ENCODE measurements at regions not wholly inside any gene's neighbourhood (a gene's known extent, or its start where the extent isn't known, plus 50 kb on each side); places are given as distances from the start of the nearest gene placed in this dataset.

- H3K27me3 ChIP-seq (replicated peaks in 2 of 5; ENCODE audit: control insufficient read depth in 4 of 5, insufficient read depth in 5 of 5, low read length in 4 of 5), result peaks cover 0 to 8% (median 0%) of the 10 kb centered on the region in 5 experiments
- H3K4me3 ChIP-seq (ENCODE audit: control insufficient read depth in 1 of 7, extremely low read depth in 1 of 7, insufficient read depth in 4 of 7, low read depth in 2 of 7, low read length in 6 of 7), result no peak overlapping the region
- WGBS (ENCODE audit: insufficient coverage), result no CpG with 5 or more reads among the region's 2 CpGs
- H3K27ac ChIP-seq (ENCODE audit: insufficient read depth in 1 of 2, low read depth in 1 of 2, low read length in 2 of 2, poor library complexity in 1 of 2, severe bottlenecking in 2 of 2), result no peak overlapping the region
- H3K4me1 ChIP-seq (ENCODE audit: control extremely low read depth in 1 of 4, control insufficient read depth in 4 of 4, insufficient read depth in 4 of 4, low read length in 3 of 4), result no peaks in the 10 kb centered on the region
- ChIA-PET POLR2A (no interaction called here), CTCF (no interaction called here)
- peaks cover 0 to 13% (median 7%) of the 10 kb centered on the region in 5 experiments for H3K9me3 ChIP-seq (ENCODE audit: control extremely low read depth in 1 of 5, control insufficient read depth in 4 of 5, insufficient read depth in 2 of 5, low read depth in 1 of 5, low read length in 4 of 5)
- peak in 1 of 3 donors; percentile 9 for DNase-seq
- H3K36me3 ChIP-seq (ENCODE audit: control insufficient read depth in 4 of 4, insufficient read depth in 4 of 4, low read length in 3 of 4), result no peaks in the 10 kb centered on the region
Measured at GRCh38 chr5:142486581-142486980, 161.8 kb upstream of the SPRY4 start.

- Histone ChIP-seq H3K4me1 (ENCODE audit: control extremely low read depth in 1 of 4, control insufficient read depth in 4 of 4, insufficient read depth in 4 of 4, low read length in 3 of 4) (no peaks in the 10 kb centered on the region), H3K27ac (ENCODE audit: insufficient read depth in 1 of 2, low read depth in 1 of 2, low read length in 2 of 2, poor library complexity in 1 of 2, severe bottlenecking in 2 of 2) (no peak overlapping the region), H3K27me3 (replicated peaks in 2 of 5; ENCODE audit: control insufficient read depth in 4 of 5, insufficient read depth in 5 of 5, low read length in 4 of 5) (peaks cover 0 to 8% (median 0%) of the 10 kb centered on the region in 5 experiments), H3K9me3 (ENCODE audit: control extremely low read depth in 1 of 5, control insufficient read depth in 4 of 5, insufficient read depth in 2 of 5, low read depth in 1 of 5, low read length in 4 of 5) (peaks cover 0 to 13% (median 7%) of the 10 kb centered on the region in 5 experiments), H3K36me3 (ENCODE audit: control insufficient read depth in 4 of 4, insufficient read depth in 4 of 4, low read length in 3 of 4) (no peaks in the 10 kb centered on the region), H3K4me3 (ENCODE audit: control insufficient read depth in 1 of 7, extremely low read depth in 1 of 7, insufficient read depth in 4 of 7, low read depth in 2 of 7, low read length in 6 of 7) (no peak overlapping the region)
- DNase-seq, result no peak
- CTCF ChIA-PET, result no interaction called here
- POLR2A ChIA-PET, result no interaction called here
- 94% methylated on average over 1 of the region's 2 CpGs for WGBS (ENCODE audit: insufficient coverage)
Measured at GRCh38 chr5:142486020-142486419, 161.2 kb upstream of the SPRY4 start.

- H3K4me1 ChIP-seq (ENCODE audit: control extremely low read depth in 1 of 4, control insufficient read depth in 4 of 4, insufficient read depth in 4 of 4, low read length in 3 of 4), result no peaks in the 10 kb centered on the region
- CTCF ChIA-PET, result no interaction called here
- peaks cover 0 to 13% (median 7%) of the 10 kb centered on the region in 5 experiments for H3K9me3 ChIP-seq (ENCODE audit: control extremely low read depth in 1 of 5, control insufficient read depth in 4 of 5, insufficient read depth in 2 of 5, low read depth in 1 of 5, low read length in 4 of 5)
- no peak overlapping the region for H3K4me3 ChIP-seq (ENCODE audit: control insufficient read depth in 1 of 7, extremely low read depth in 1 of 7, insufficient read depth in 4 of 7, low read depth in 2 of 7, low read length in 6 of 7)
- 92% methylated on average over 1 of the region's 2 CpGs for WGBS (ENCODE audit: insufficient coverage)
- no peak for DNase-seq
- H3K36me3 ChIP-seq (ENCODE audit: control insufficient read depth in 4 of 4, insufficient read depth in 4 of 4, low read length in 3 of 4), result no peaks in the 10 kb centered on the region
- POLR2A ChIA-PET, result no interaction called here
- peaks cover 0 to 8% (median 0%) of the 10 kb centered on the region in 5 experiments for H3K27me3 ChIP-seq (replicated peaks in 2 of 5; ENCODE audit: control insufficient read depth in 4 of 5, insufficient read depth in 5 of 5, low read length in 4 of 5)
- H3K27ac ChIP-seq (ENCODE audit: insufficient read depth in 1 of 2, low read depth in 1 of 2, low read length in 2 of 2, poor library complexity in 1 of 2, severe bottlenecking in 2 of 2), result no peak overlapping the region
Measured at GRCh38 chr5:142484821-142485387, 160.1 kb upstream of the SPRY4 start.

- Histone ChIP-seq H3K9me3 (ENCODE audit: control extremely low read depth in 1 of 5, control insufficient read depth in 4 of 5, insufficient read depth in 2 of 5, low read depth in 1 of 5, low read length in 4 of 5) (peaks cover 0 to 25% (median 17%) of the 10 kb centered on the region in 5 experiments), H3K36me3 (ENCODE audit: control insufficient read depth in 4 of 4, insufficient read depth in 4 of 4, low read length in 3 of 4) (no peaks in the 10 kb centered on the region), H3K27me3 (replicated peaks in 2 of 5; ENCODE audit: control insufficient read depth in 4 of 5, insufficient read depth in 5 of 5, low read length in 4 of 5) (peaks cover 0 to 18% (median 0%) of the 10 kb centered on the region in 5 experiments), H3K27ac (ENCODE audit: insufficient read depth in 1 of 2, low read depth in 1 of 2, low read length in 2 of 2, poor library complexity in 1 of 2, severe bottlenecking in 2 of 2) (no peak overlapping the region), H3K4me1 (ENCODE audit: control extremely low read depth in 1 of 4, control insufficient read depth in 4 of 4, insufficient read depth in 4 of 4, low read length in 3 of 4) (no peaks in the 10 kb centered on the region), H3K4me3 (ENCODE audit: control insufficient read depth in 1 of 7, extremely low read depth in 1 of 7, insufficient read depth in 4 of 7, low read depth in 2 of 7, low read length in 6 of 7) (no peak overlapping the region)
- DNase-seq, result no peak
- ChIA-PET POLR2A (no interaction called here), CTCF (no interaction called here)
- no CpG with 5 or more reads among the region's 2 CpGs for WGBS (ENCODE audit: insufficient coverage)
Measured at GRCh38 chr5:142482207-142482606, 157.4 kb upstream of the SPRY4 start.

DNA sequence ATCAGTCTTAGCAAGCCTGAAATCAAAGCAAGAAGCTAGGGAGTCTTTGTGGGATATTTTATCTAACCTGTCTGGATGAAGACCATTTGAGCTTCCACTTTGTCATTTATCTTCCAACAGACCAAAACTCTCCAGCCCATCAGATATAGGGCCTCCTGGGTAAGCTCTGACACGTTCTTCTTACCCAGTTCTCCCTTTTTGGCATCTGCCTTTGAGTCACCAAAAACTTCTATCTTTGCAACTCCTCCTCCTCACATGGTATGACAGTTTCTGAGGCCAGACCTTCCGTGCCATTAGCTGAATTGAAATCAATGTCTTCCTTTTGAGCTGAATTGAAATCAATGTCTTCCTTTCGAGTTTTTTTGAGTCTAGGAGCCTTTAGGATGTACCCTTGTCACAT, 156.6 kb upstream of the SPRY4 start:
- CTCF ChIA-PET, result interaction anchor here (0.9 kb wide), 1 partner anchor 218 kb away, joined by 3 read pairs; no protein-coding TSS in a partner anchor

GRCh38 chr5:142479854-142480519, 155.2 kb upstream of the SPRY4 start:
- ChIA-PET CTCF (no interaction called here), POLR2A (interaction anchor here (0.5 kb wide), 1 partner anchor 61 kb away, joined by 4 read pairs; no protein-coding TSS in a partner anchor)
- peaks cover 0 to 12% (median 0%) of the 10 kb centered on the region in 5 experiments for H3K27me3 ChIP-seq (replicated peaks in 2 of 5; ENCODE audit: control insufficient read depth in 4 of 5, insufficient read depth in 5 of 5, low read length in 4 of 5)
- H3K27ac ChIP-seq (ENCODE audit: insufficient read depth in 1 of 2, low read depth in 1 of 2, low read length in 2 of 2, poor library complexity in 1 of 2, severe bottlenecking in 2 of 2), result no peak overlapping the region
- peaks cover 0 to 17% (median 12%) of the 10 kb centered on the region in 5 experiments for H3K9me3 ChIP-seq (ENCODE audit: control extremely low read depth in 1 of 5, control insufficient read depth in 4 of 5, insufficient read depth in 2 of 5, low read depth in 1 of 5, low read length in 4 of 5)
- no peak overlapping the region for H3K4me3 ChIP-seq (ENCODE audit: control insufficient read depth in 1 of 7, extremely low read depth in 1 of 7, insufficient read depth in 4 of 7, low read depth in 2 of 7, low read length in 6 of 7)
- DNase-seq, result no peak
- H3K36me3 ChIP-seq (ENCODE audit: control insufficient read depth in 4 of 4, insufficient read depth in 4 of 4, low read length in 3 of 4), result no peaks in the 10 kb centered on the region
- WGBS (ENCODE audit: insufficient coverage), result 50% methylated on average over 1 of the region's 3 CpGs
- no peaks in the 10 kb centered on the region for H3K4me1 ChIP-seq (ENCODE audit: control extremely low read depth in 1 of 4, control insufficient read depth in 4 of 4, insufficient read depth in 4 of 4, low read length in 3 of 4)

More for the DNA sequence above, 156.6 kb upstream of the SPRY4 start:
- POLR2A ChIA-PET, result no interaction called here
- H3K27ac ChIP-seq (ENCODE audit: insufficient read depth in 1 of 2, low read depth in 1 of 2, low read length in 2 of 2, poor library complexity in 1 of 2, severe bottlenecking in 2 of 2), result no peak overlapping the region
- no peaks in the 10 kb centered on the region for H3K36me3 ChIP-seq (ENCODE audit: control insufficient read depth in 4 of 4, insufficient read depth in 4 of 4, low read length in 3 of 4)
- no peak for DNase-seq
- WGBS (ENCODE audit: insufficient coverage), result 82% methylated on average over 2 of the region's 3 CpGs
- no peaks in the 10 kb centered on the region for H3K4me1 ChIP-seq (ENCODE audit: control extremely low read depth in 1 of 4, control insufficient read depth in 4 of 4, insufficient read depth in 4 of 4, low read length in 3 of 4)
- H3K4me3 ChIP-seq (ENCODE audit: control insufficient read depth in 1 of 7, extremely low read depth in 1 of 7, insufficient read depth in 4 of 7, low read depth in 2 of 7, low read length in 6 of 7), result no peak overlapping the region
- H3K27me3 ChIP-seq (replicated peaks in 2 of 5; ENCODE audit: control insufficient read depth in 4 of 5, insufficient read depth in 5 of 5, low read length in 4 of 5), result peaks cover 0 to 18% (median 0%) of the 10 kb centered on the region in 5 experiments
- peaks cover 0 to 25% (median 17%) of the 10 kb centered on the region in 5 experiments for H3K9me3 ChIP-seq (ENCODE audit: control extremely low read depth in 1 of 5, control insufficient read depth in 4 of 5, insufficient read depth in 2 of 5, low read depth in 1 of 5, low read length in 4 of 5)

DNA sequence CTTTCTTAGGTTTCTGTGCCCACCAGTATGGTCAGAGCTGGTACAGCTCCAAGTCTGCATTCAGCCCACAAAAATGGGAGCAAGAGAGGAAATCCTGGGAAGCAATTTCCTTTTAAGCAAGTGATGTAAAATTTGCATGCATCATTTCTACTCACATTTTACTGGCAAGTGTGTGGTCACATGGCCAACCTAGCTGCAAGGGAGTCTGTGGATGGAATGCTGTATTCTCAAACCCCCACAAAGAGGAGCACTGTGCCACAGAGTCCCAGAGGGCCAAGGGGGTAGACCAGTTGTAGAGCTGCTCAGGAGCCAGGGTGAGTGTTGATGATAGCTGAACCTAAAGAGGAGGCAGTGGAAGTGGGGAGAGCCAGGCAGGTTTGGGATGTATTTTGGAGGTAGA, 154.3 kb upstream of the SPRY4 start:
- peaks cover 0 to 10% (median 0%) of the 10 kb centered on the region in 5 experiments for H3K27me3 ChIP-seq (replicated peaks in 2 of 5; ENCODE audit: control insufficient read depth in 4 of 5, insufficient read depth in 5 of 5, low read length in 4 of 5)
- no peak for DNase-seq
- H3K4me1 ChIP-seq (ENCODE audit: control extremely low read depth in 1 of 4, control insufficient read depth in 4 of 4, insufficient read depth in 4 of 4, low read length in 3 of 4), result no peaks in the 10 kb centered on the region
- POLR2A ChIA-PET, result interaction anchor here (0.5 kb wide), 1 partner anchor 62 kb away, joined by 4 read pairs; no protein-coding TSS in a partner anchor
- CTCF ChIA-PET, result no interaction called here
- no peak overlapping the region for H3K4me3 ChIP-seq (ENCODE audit: control insufficient read depth in 1 of 7, extremely low read depth in 1 of 7, insufficient read depth in 4 of 7, low read depth in 2 of 7, low read length in 6 of 7)
- H3K9me3 ChIP-seq (ENCODE audit: control extremely low read depth in 1 of 5, control insufficient read depth in 4 of 5, insufficient read depth in 2 of 5, low read depth in 1 of 5, low read length in 4 of 5), result peaks cover 0 to 12% (median 10%) of the 10 kb centered on the region in 5 experiments
- H3K27ac ChIP-seq (ENCODE audit: insufficient read depth in 1 of 2, low read depth in 1 of 2, low read length in 2 of 2, poor library complexity in 1 of 2, severe bottlenecking in 2 of 2), result no peak overlapping the region
- H3K36me3 ChIP-seq (ENCODE audit: control insufficient read depth in 4 of 4, insufficient read depth in 4 of 4, low read length in 3 of 4), result no peaks in the 10 kb centered on the region
